ENCODE measurements at regions not wholly inside any gene's neighbourhood (a gene's known extent, or its start where the extent isn't known, plus 50 kb on each side); places are given as distances from the start of the nearest gene placed in this dataset.

GRCh38 chr2:134089454-134089853 is 164.4 kb upstream of the MGAT5 start:
- DNase-seq, result no peak

GRCh38 chr2:134097740-134098139 is 156.1 kb upstream of the MGAT5 start:
- no peak for DNase-seq

- DNase-seq, result no peak
These were observed 155.6 kb upstream of the MGAT5 start for GRCh38 chr2:134098321-134098720.

GRCh38 chr2:134099273-134099672 is 154.6 kb upstream of the MGAT5 start:
- DNase-seq, result no peak

GRCh38 chr2:134103196-134103595 is 150.7 kb upstream of the MGAT5 start:
- DNase-seq, result no peak

- no peak for DNase-seq
These were observed 149.1 kb upstream of the MGAT5 start for GRCh38 chr2:134104754-134105153.

GRCh38 chr2:134107402-134107801 is 146.5 kb upstream of the MGAT5 start:
- DNase-seq, result no peak

- no peak for DNase-seq
These were observed 145.8 kb upstream of the MGAT5 start for GRCh38 chr2:134108113-134108512.

GRCh38 chr2:134109246-134109645 is 144.6 kb upstream of the MGAT5 start:
- DNase-seq, result no peak

GRCh38 chr2:134109725-134110124 is 144.1 kb upstream of the MGAT5 start:
- DNase-seq, result no peak

GRCh38 chr2:134110532-134110931 is 143.3 kb upstream of the MGAT5 start:
- no peak for DNase-seq

- no peak for DNase-seq
These were observed 136.2 kb upstream of the MGAT5 start for GRCh38 chr2:134117676-134118075.

GRCh38 chr2:134118279-134119116 is 135.4 kb upstream of the MGAT5 start:
- peak; percentile 72 to 84 for DNase-seq

- no peak for DNase-seq
These were observed 134.7 kb upstream of the MGAT5 start for GRCh38 chr2:134119117-134119712.

GRCh38 chr2:134119713-134120405 is 134.0 kb upstream of the MGAT5 start:
- peak; percentile 80 to 92 for DNase-seq

- peak in 1 of 2 experiments; percentile 42 for DNase-seq
These were observed 133.5 kb upstream of the MGAT5 start for GRCh38 chr2:134120406-134120732.

GRCh38 chr2:134120733-134121630 is 132.9 kb upstream of the MGAT5 start:
- peak in 1 of 2 experiments; percentile 52 for DNase-seq

GRCh38 chr2:134122610-134123009 is 131.3 kb upstream of the MGAT5 start:
- no peak for DNase-seq

GRCh38 chr2:134123332-134123731 is 130.5 kb upstream of the MGAT5 start:
- no peak for DNase-seq

- DNase-seq, result peak in 1 of 2 experiments; percentile 67
These were observed 129.7 kb upstream of the MGAT5 start for GRCh38 chr2:134124047-134124753.

- no peak for DNase-seq
These were observed 126.4 kb upstream of the MGAT5 start for GRCh38 chr2:134127496-134127895.

GRCh38 chr2:134128746-134129145 is 125.1 kb upstream of the MGAT5 start:
- no peak for DNase-seq
